Keratinocyte (primary cell): ENCODE measurements at regions not wholly inside any gene's neighbourhood (a gene's known extent, or its start where the extent isn't known, plus 50 kb on each side); places are given as distances from the start of the nearest gene placed in this dataset.

ENCODE experiments used
- DNase-seq: peaks from one replicate; pipeline ENCODE4 v3.0.0-alpha.2; 2011; ENCODE audit warnings: low read depth, missing footprints, low spot score
- FAIRE-seq: peaks from 2 replicates; lab custom pipeline; 2011; peaks lifted over from hg19 to GRCh38; lab: Jason Lieb, UNC
- H2AFZ ChIP-seq: 2 replicates; pipeline ENCODE4 v1.6.0; 2012; ENCODE audit warnings: low read length, control low read depth, inconsistent platforms; ENCODE audit not compliant: control insufficient read depth
- H3K27ac ChIP-seq: 2 replicates; pipeline ENCODE4 v1.5.1; 2011; ENCODE audit warnings: low read length; ENCODE audit not compliant: control insufficient read depth, insufficient read depth
- H3K27me3 ChIP-seq: 3 replicates; pipeline ENCODE4 v1.6.0; 2011; ENCODE audit warnings: low read length; ENCODE audit not compliant: control insufficient read depth, insufficient read depth; ENCODE audit errors: extremely low read depth
- H3K36me3 ChIP-seq, 2 experiments: 2 replicates in 1 of 2; 3 replicates in 1 of 2; pipeline ENCODE4 v1.5.1; 2011; ENCODE audit warnings: low read length in 2 of 2, mild to moderate bottlenecking in 1 of 2; ENCODE audit not compliant: control insufficient read depth in 2 of 2, insufficient read depth in 2 of 2; ENCODE audit errors: extremely low read depth in 1 of 2
- H3K4me1 ChIP-seq: 3 replicates; pipeline ENCODE4 v1.5.1; 2011; ENCODE audit warnings: low read length; ENCODE audit not compliant: control insufficient read depth, insufficient read depth; ENCODE audit errors: extremely low read depth
- H3K4me2 ChIP-seq: 3 replicates; pipeline ENCODE4 v1.6.0; 2011; ENCODE audit warnings: low read depth, low read length; ENCODE audit not compliant: control insufficient read depth, insufficient read depth; ENCODE audit errors: extremely low read depth
- H3K4me3 ChIP-seq, 3 experiments: fragments of 200-600 bp in 1 of 3; sonication (generic) in 1 of 3; 2 replicates in 2 of 3; 3 replicates in 1 of 3; pipeline ENCODE4 v1.5.1; 2011 to 2016; ENCODE audit warnings: low read length in 3 of 3, mild to moderate bottlenecking in 3 of 3, control low read depth in 2 of 3, inconsistent platforms in 1 of 3, low read depth in 1 of 3, mixed read lengths in 1 of 3, mixed run types in 1 of 3, moderate library complexity in 1 of 3; ENCODE audit not compliant: control insufficient read depth in 2 of 3, insufficient read depth in 2 of 3; ENCODE audit errors: extremely low read depth in 1 of 3
- H3K79me2 ChIP-seq: 2 replicates; pipeline ENCODE4 v1.6.0; 2012; ENCODE audit warnings: low read length; ENCODE audit not compliant: control insufficient read depth, insufficient read depth
- H3K9ac ChIP-seq: 3 replicates; pipeline ENCODE4 v1.6.0; 2011; ENCODE audit warnings: low read length; ENCODE audit not compliant: control insufficient read depth, insufficient read depth; ENCODE audit errors: extremely low read depth
- H3K9me1 ChIP-seq: 3 replicates; pipeline ENCODE4 v1.6.0; 2011; ENCODE audit warnings: low read length; ENCODE audit not compliant: control insufficient read depth, insufficient read depth; ENCODE audit errors: extremely low read depth
- H3K9me3 ChIP-seq: 2 replicates; pipeline ENCODE4 v1.5.1; 2012; ENCODE audit warnings: low read depth, low read length; ENCODE audit not compliant: control insufficient read depth
- H4K20me1 ChIP-seq: 3 replicates; pipeline ENCODE4 v1.6.0; 2011; ENCODE audit warnings: low read length; ENCODE audit not compliant: control insufficient read depth, insufficient read depth; ENCODE audit errors: extremely low read depth
- CTCF ChIP-seq, 3 experiments: IDR thresholded peaks in 1 of 3; conservative IDR thresholded peaks in 1 of 3; optimal IDR thresholded peaks in 1 of 3; 2 replicates in 2 of 3; 3 replicates in 1 of 3; pipeline versions ENCODE3 to v1.5.1; 2011; ENCODE audit warnings: low read length in 3 of 3, mild to moderate bottlenecking in 3 of 3, moderate library complexity in 2 of 3, control low read depth in 1 of 3, inconsistent platforms in 1 of 3; ENCODE audit not compliant: insufficient read depth in 2 of 3; ENCODE audit errors: extremely low read depth in 1 of 3
- EZH2 ChIP-seq: IDR thresholded peaks from one replicate; pipeline ENCODE4 v1.6.1; 2012; ENCODE audit warnings: inconsistent platforms, mild to moderate bottlenecking, low read length, moderate library complexity
- dilution Hi-C: fragments of 300-500 bp; cut with MboI; formaldehyde crosslinking; loops from one replicate; pipeline ENCODE4 v1.7.0; 2020; ENCODE audit warnings: low sequenced_read_pairs; ENCODE audit not compliant: extremely low pct_ligation_motif_present

GRCh38 chr13:104705031-104705750 is 1639.0 kb upstream of the SLC10A2 start:
- dilution Hi-C loops, result no loop called here
- Histone ChIP-seq H3K9me1 (no peaks in the 10 kb centered on the region), H3K4me1 (no peaks in the 10 kb centered on the region), H3K27me3 (no peaks in the 10 kb centered on the region), H3K4me3 (no peak overlapping the region), H3K9me3 (no peaks in the 10 kb centered on the region), H3K36me3 (no peaks in the 10 kb centered on the region), H2AFZ (no peak overlapping the region), H3K4me2 (no peak overlapping the region), H3K27ac (no peak overlapping the region), H3K9ac (no peak overlapping the region), H3K79me2 (no peaks in the 10 kb centered on the region), H4K20me1 (no peaks in the 10 kb centered on the region)
- DNase-seq, result no peak
- TF ChIP-seq EZH2 (no peak), CTCF (optimal IDR thresholded peaks at IDR 0.05 in 1 of 3, IDR thresholded peaks at IDR 0.05 in 1 of 3, conservative IDR thresholded peaks at IDR 0.05 in 1 of 3; ENCODE audit: extremely low read depth in 1 of 3, insufficient read depth in 2 of 3, low read length in 3 of 3) (no peak)
- no peak for FAIRE-seq

DNA sequence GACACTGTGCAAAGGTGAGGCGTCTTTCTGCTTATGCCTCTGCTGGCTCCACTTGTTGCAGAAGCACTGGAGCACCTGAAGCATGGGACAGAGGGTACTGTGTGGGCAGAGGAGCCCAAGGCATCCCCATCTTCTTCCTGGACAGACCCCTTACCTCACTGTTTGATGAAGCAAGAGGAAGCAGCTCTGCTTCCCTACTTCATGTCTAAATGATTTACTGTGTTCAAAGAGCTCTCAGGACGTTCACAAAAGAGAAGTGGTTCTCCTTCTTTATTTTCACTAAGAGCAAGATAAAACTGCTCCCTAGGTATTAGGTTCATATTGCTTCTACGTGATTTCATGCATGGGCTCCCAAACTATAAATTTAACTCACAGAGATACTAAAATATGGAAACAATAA is 1635.4 kb upstream of the SLC10A2 start:
- Histone ChIP-seq H3K9me3 (no peaks in the 10 kb centered on the region), H3K4me2 (no peak overlapping the region), H4K20me1 (no peaks in the 10 kb centered on the region), H3K9me1 (no peaks in the 10 kb centered on the region), H2AFZ (no peak overlapping the region), H3K27me3 (no peaks in the 10 kb centered on the region), H3K9ac (no peak overlapping the region), H3K36me3 (no peaks in the 10 kb centered on the region), H3K79me2 (no peaks in the 10 kb centered on the region), H3K4me3 (no peak overlapping the region), H3K27ac (no peak overlapping the region), H3K4me1 (no peaks in the 10 kb centered on the region)
- FAIRE-seq, result no peak
- dilution Hi-C loops, result no loop called here
- TF ChIP-seq EZH2, result no peak
- no peak for TF ChIP-seq CTCF (optimal IDR thresholded peaks at IDR 0.05 in 1 of 3, IDR thresholded peaks at IDR 0.05 in 1 of 3, conservative IDR thresholded peaks at IDR 0.05 in 1 of 3; ENCODE audit: extremely low read depth in 1 of 3, insufficient read depth in 2 of 3, low read length in 3 of 3)
- DNase-seq, result no peak
